Bronchial epithelial cell (primary cell): ENCODE measurements at regions not wholly inside any gene's neighbourhood (a gene's known extent, or its start where the extent isn't known, plus 50 kb on each side); places are given as distances from the start of the nearest gene placed in this dataset.

ENCODE experiments used
- DNase-seq: peaks from one replicate; pipeline ENCODE4 v3.0.0-alpha.2; 2010; ENCODE audit warnings: low read depth
- FAIRE-seq: peaks from 2 replicates; lab custom pipeline; 2011; peaks lifted over from hg19 to GRCh38; lab: Jason Lieb, UNC
- H3K27me3 ChIP-seq: 2 replicates; pipeline ENCODE4 v1.5.1; 2011; ENCODE audit warnings: low read length; ENCODE audit not compliant: control insufficient read depth, insufficient read depth
- H3K36me3 ChIP-seq: 2 replicates; pipeline ENCODE4 v1.5.1; 2011; ENCODE audit warnings: low read length; ENCODE audit not compliant: control insufficient read depth, insufficient read depth
- H3K4me3 ChIP-seq: 2 replicates; pipeline ENCODE4 v1.5.1; 2011; ENCODE audit warnings: mild to moderate bottlenecking, low read depth, low read length, control low read depth
- CTCF ChIP-seq: IDR thresholded peaks from 2 replicates; pipeline ENCODE4 v1.5.1; 2011; ENCODE audit warnings: mild to moderate bottlenecking, moderate library complexity, low read length, control low read depth, inconsistent platforms; ENCODE audit not compliant: insufficient read depth, severe bottlenecking

- H3K36me3 ChIP-seq, result no peaks in the 10 kb centered on the region
- H3K4me3 ChIP-seq, result no peak overlapping the region
- DNase-seq (no peak), FAIRE-seq (no peak)
- no peaks in the 10 kb centered on the region for H3K27me3 ChIP-seq
- TF ChIP-seq CTCF, result no peak
Measured at GRCh38 chr13:56850852-56851251, 289.9 kb upstream of the PRR20A start.

GRCh38 chr13:56861476-56861875 lies 279.2 kb upstream of the PRR20A start:
- FAIRE-seq (no peak), DNase-seq (no peak)
- TF ChIP-seq CTCF, result no peak
- Histone ChIP-seq H3K4me3 (no peak overlapping the region), H3K27me3 (no peaks in the 10 kb centered on the region), H3K36me3 (no peaks in the 10 kb centered on the region)

- Histone ChIP-seq H3K36me3 (no peaks in the 10 kb centered on the region), H3K4me3 (no peak overlapping the region), H3K27me3 (no peaks in the 10 kb centered on the region)
- FAIRE-seq (no peak), DNase-seq (no peak)
- TF ChIP-seq CTCF, result no peak
Measured at GRCh38 chr13:56864451-56864850, 276.3 kb upstream of the PRR20A start.

- Histone ChIP-seq H3K27me3 (no peaks in the 10 kb centered on the region), H3K36me3 (no peaks in the 10 kb centered on the region), H3K4me3 (no peak overlapping the region)
- no peak for TF ChIP-seq CTCF
- FAIRE-seq (no peak), DNase-seq (no peak)
Measured at GRCh38 chr13:56865416-56865815, 275.3 kb upstream of the PRR20A start.

GRCh38 chr13:56869671-56870070 lies 271.0 kb upstream of the PRR20A start:
- Histone ChIP-seq H3K36me3 (no peaks in the 10 kb centered on the region), H3K27me3 (no peaks in the 10 kb centered on the region), H3K4me3 (no peak overlapping the region)
- DNase-seq (no peak), FAIRE-seq (no peak)
- no peak for TF ChIP-seq CTCF

GRCh38 chr13:56886398-56886797 lies 254.3 kb upstream of the PRR20A start:
- Histone ChIP-seq H3K27me3 (no peaks in the 10 kb centered on the region), H3K4me3 (no peak overlapping the region), H3K36me3 (no peaks in the 10 kb centered on the region)
- FAIRE-seq (no peak), DNase-seq (no peak)
- TF ChIP-seq CTCF, result no peak
